HG03342 (cell line): ENCODE measurements at regions not wholly inside any gene's neighbourhood (a gene's known extent, or its start where the extent isn't known, plus 50 kb on each side); places are given as distances from the start of the nearest gene placed in this dataset.

Source experiments
- ATAC-seq: cut with Tn5 transposase; IDR thresholded peaks from one replicate; pipeline ENCODE4 v1.9.1; 2021; ENCODE audit warnings: mild to moderate bottlenecking, moderate library complexity; ENCODE audit not compliant: unreplicated experiment

GRCh38 chr3:82942041-82942440 is 1180.6 kb upstream of the GBE1 start:
- peak; percentile 68 for ATAC-seq

GRCh38 chr3:82940124-82940523 is 1178.7 kb upstream of the GBE1 start:
- no peak for ATAC-seq

GRCh38 chr3:82939491-82940097 is 1178.1 kb upstream of the GBE1 start:
- ATAC-seq = no peak

GRCh38 chr3:82938821-82939328 is 1177.4 kb upstream of the GBE1 start:
- no peak for ATAC-seq

- ATAC-seq = no peak
These were observed 1166.1 kb upstream of the GBE1 start for GRCh38 chr3:82927309-82928253.

GRCh38 chr3:82891028-82891427 is 1129.6 kb upstream of the GBE1 start:
- no peak for ATAC-seq

GRCh38 chr3:82883072-82883471 is 1121.6 kb upstream of the GBE1 start:
- no peak for ATAC-seq

GRCh38 chr3:82875401-82875800 is 1114.0 kb upstream of the GBE1 start:
- ATAC-seq = no peak

GRCh38 chr3:82839871-82840270 is 1078.4 kb upstream of the GBE1 start:
- no peak for ATAC-seq

GRCh38 chr3:82834098-82834497 is 1072.7 kb upstream of the GBE1 start:
- no peak for ATAC-seq

- ATAC-seq = no peak
These were observed 1063.0 kb upstream of the GBE1 start for GRCh38 chr3:82824491-82824890.

GRCh38 chr3:82816086-82816485 is 1054.6 kb upstream of the GBE1 start:
- ATAC-seq = no peak

- ATAC-seq = no peak
These were observed 1054.1 kb upstream of the GBE1 start for GRCh38 chr3:82815417-82816058.

GRCh38 chr3:82814660-82815059 is 1053.2 kb upstream of the GBE1 start:
- no peak for ATAC-seq

GRCh38 chr3:82807781-82808180 is 1046.3 kb upstream of the GBE1 start:
- no peak for ATAC-seq

- ATAC-seq = no peak
These were observed 1041.1 kb upstream of the GBE1 start for GRCh38 chr3:82802501-82802900.

GRCh38 chr3:82800248-82800647 is 1038.8 kb upstream of the GBE1 start:
- ATAC-seq = no peak

- ATAC-seq = no peak
These were observed 1035.3 kb upstream of the GBE1 start for GRCh38 chr3:82796765-82797164.

- no peak for ATAC-seq
These were observed 1029.8 kb upstream of the GBE1 start for GRCh38 chr3:82791241-82791640.

- no peak for ATAC-seq
These were observed 1029.1 kb upstream of the GBE1 start for GRCh38 chr3:82790307-82791097.

GRCh38 chr3:82783194-82783593 is 1021.7 kb upstream of the GBE1 start:
- no peak for ATAC-seq
